ENCODE measurements at regions not wholly inside any gene's neighbourhood (a gene's known extent, or its start where the extent isn't known, plus 50 kb on each side); places are given as distances from the start of the nearest gene placed in this dataset.
"Not testable (repeated sequence)": the region's sequence is repeated elsewhere in the genome, so short reads cannot be mapped to it uniquely, and the experiment has no call there.

GRCh38 chr2:65587779-65588178, 155.4 kb upstream of the SPRED2 start:
- Mint-ChIP-seq H3K27ac (no peak overlapping the region), H3K36me3 (no peaks in the 10 kb centered on the region), H3K4me3 (no peak overlapping the region), H3K4me1 (no peaks in the 10 kb centered on the region), H3K9me3 (no peaks in the 10 kb centered on the region)
- no peak for DNase-seq (ENCODE audit: low spot score in 2 of 2)
- no peak for ATAC-seq

- Mint-ChIP-seq H3K4me3 (no peak overlapping the region), H3K4me1 (no peaks in the 10 kb centered on the region), H3K9me3 (no peaks in the 10 kb centered on the region), H3K36me3 (no peaks in the 10 kb centered on the region), H3K27ac (no peak overlapping the region)
- DNase-seq (ENCODE audit: low spot score in 2 of 2) (no peak), ATAC-seq (no peak)
Observed at GRCh38 chr2:65586516-65586915, 154.1 kb upstream of the SPRED2 start.

- Mint-ChIP-seq H3K36me3 (no peaks in the 10 kb centered on the region), H3K4me3 (no peak overlapping the region), H3K4me1 (no peaks in the 10 kb centered on the region), H3K27ac (no peak overlapping the region), H3K9me3 (no peaks in the 10 kb centered on the region)
- ATAC-seq (no peak), DNase-seq (ENCODE audit: low spot score in 2 of 2) (no peak)
Observed at GRCh38 chr2:65583061-65583460, 150.7 kb upstream of the SPRED2 start.

GRCh38 chr2:65582364-65582763, 150.0 kb upstream of the SPRED2 start:
- H3K4me1 Mint-ChIP-seq = no peaks in the 10 kb centered on the region
- no peak for DNase-seq (ENCODE audit: low spot score in 2 of 2)
- H3K36me3 Mint-ChIP-seq = no peaks in the 10 kb centered on the region
- ATAC-seq = no peak
- H3K4me3 Mint-ChIP-seq = no peak overlapping the region
- H3K9me3 Mint-ChIP-seq = no peaks in the 10 kb centered on the region
- no peak overlapping the region for H3K27ac Mint-ChIP-seq

GRCh38 chr2:65580824-65581223, 148.4 kb upstream of the SPRED2 start:
- ATAC-seq = no peak
- H3K27ac Mint-ChIP-seq = no peak overlapping the region
- H3K4me1 Mint-ChIP-seq = peaks cover 6% of the 10 kb centered on the region
- H3K9me3 Mint-ChIP-seq = no peaks in the 10 kb centered on the region
- no peak overlapping the region for H3K4me3 Mint-ChIP-seq
- no peaks in the 10 kb centered on the region for H3K36me3 Mint-ChIP-seq
- no peak for DNase-seq (ENCODE audit: low spot score in 2 of 2)

- no peaks in the 10 kb centered on the region for H3K9me3 Mint-ChIP-seq
- H3K4me3 Mint-ChIP-seq = no peak overlapping the region
- no peaks in the 10 kb centered on the region for H3K36me3 Mint-ChIP-seq
Observed at GRCh38 chr2:65579506-65580235, 147.3 kb upstream of the SPRED2 start.

GRCh38 chr2:65577654-65578053, 145.3 kb upstream of the SPRED2 start:
- Mint-ChIP-seq H3K36me3 (no peaks in the 10 kb centered on the region), H3K4me1 (peaks cover 6% of the 10 kb centered on the region), H3K4me3 (no peak overlapping the region), H3K9me3 (no peaks in the 10 kb centered on the region), H3K27ac (no peak overlapping the region)
- ATAC-seq = no peak
- no peak for DNase-seq (ENCODE audit: low spot score in 2 of 2)

More at GRCh38 chr2:65579506-65580235, 147.3 kb upstream of the SPRED2 start:
- no peak overlapping the region for H3K27ac Mint-ChIP-seq
- H3K4me1 Mint-ChIP-seq = peaks cover 6% of the 10 kb centered on the region
- ATAC-seq (no peak), DNase-seq (ENCODE audit: low spot score in 2 of 2) (no peak)

GRCh38 chr2:65576861-65577601, 144.6 kb upstream of the SPRED2 start:
- DNase-seq (ENCODE audit: low spot score in 2 of 2) = no peak
- no peak overlapping the region for H3K4me3 Mint-ChIP-seq
- H3K9me3 Mint-ChIP-seq = no peaks in the 10 kb centered on the region
- H3K4me1 Mint-ChIP-seq = peaks cover 6% of the 10 kb centered on the region
- no peak overlapping the region for H3K27ac Mint-ChIP-seq
- peak; percentile 53 for ATAC-seq
- no peaks in the 10 kb centered on the region for H3K36me3 Mint-ChIP-seq

GRCh38 chr2:65576278-65576677, 143.9 kb upstream of the SPRED2 start:
- Mint-ChIP-seq H3K36me3 (no peaks in the 10 kb centered on the region), H3K4me1 (peaks cover 6% of the 10 kb centered on the region), H3K4me3 (no peak overlapping the region), H3K27ac (no peak overlapping the region), H3K9me3 (no peaks in the 10 kb centered on the region)
- DNase-seq (ENCODE audit: low spot score in 2 of 2) (no peak), ATAC-seq (no peak)

- ATAC-seq (no peak), DNase-seq (ENCODE audit: low spot score in 2 of 2) (no peak)
- Mint-ChIP-seq H3K36me3 (no peaks in the 10 kb centered on the region), H3K9me3 (no peaks in the 10 kb centered on the region), H3K4me3 (no peak overlapping the region), H3K4me1 (peaks cover 6% of the 10 kb centered on the region), H3K27ac (no peak overlapping the region)
Observed at GRCh38 chr2:65574993-65575392, 142.6 kb upstream of the SPRED2 start.

- DNase-seq (ENCODE audit: low spot score in 2 of 2); H3K27ac Mint-ChIP-seq; ATAC-seq; H3K4me1 Mint-ChIP-seq; H3K9me3 Mint-ChIP-seq; H3K36me3 Mint-ChIP-seq; H3K4me3 Mint-ChIP-seq: not testable (repeated sequence)
Observed at GRCh38 chr2:65568656-65569440, 136.4 kb upstream of the SPRED2 start.

- peaks cover 10% of the 10 kb centered on the region for H3K4me1 Mint-ChIP-seq
- peak overlapping the region; percentile 50 for H3K27ac Mint-ChIP-seq
- DNase-seq (ENCODE audit: low spot score in 2 of 2) (no peak), ATAC-seq (peak; percentile 37)
- H3K4me3 Mint-ChIP-seq = no peak overlapping the region
- H3K9me3 Mint-ChIP-seq = no peaks in the 10 kb centered on the region
- no peaks in the 10 kb centered on the region for H3K36me3 Mint-ChIP-seq
Observed at GRCh38 chr2:65566617-65567016, 134.2 kb upstream of the SPRED2 start.

- Mint-ChIP-seq H3K27ac (no peak overlapping the region), H3K9me3 (no peaks in the 10 kb centered on the region), H3K4me3 (no peak overlapping the region), H3K36me3 (no peaks in the 10 kb centered on the region), H3K4me1 (peaks cover 10% of the 10 kb centered on the region)
- no peak for DNase-seq (ENCODE audit: low spot score in 2 of 2)
- peak; percentile 13 for ATAC-seq
Observed at GRCh38 chr2:65565681-65566080, 133.3 kb upstream of the SPRED2 start.

GRCh38 chr2:65564299-65564698, 131.9 kb upstream of the SPRED2 start:
- ATAC-seq = peak; percentile 26
- Mint-ChIP-seq H3K27ac (no peak overlapping the region), H3K36me3 (no peaks in the 10 kb centered on the region)

GRCh38 chr2:65562890-65563289, 130.5 kb upstream of the SPRED2 start:
- no peaks in the 10 kb centered on the region for H3K9me3 Mint-ChIP-seq
- ATAC-seq (no peak), DNase-seq (ENCODE audit: low spot score in 2 of 2) (no peak)
- peaks cover 10% of the 10 kb centered on the region for H3K4me1 Mint-ChIP-seq
- no peak overlapping the region for H3K4me3 Mint-ChIP-seq
- no peaks in the 10 kb centered on the region for H3K36me3 Mint-ChIP-seq
- no peak overlapping the region for H3K27ac Mint-ChIP-seq

More at GRCh38 chr2:65564299-65564698, 131.9 kb upstream of the SPRED2 start:
- Mint-ChIP-seq H3K4me3 (no peak overlapping the region), H3K9me3 (no peaks in the 10 kb centered on the region), H3K4me1 (peaks cover 10% of the 10 kb centered on the region)
- no peak for DNase-seq (ENCODE audit: low spot score in 2 of 2)

Measured in stimulated activated effector memory CD8-positive, alpha-beta T cell treated with anti-CD3 and anti-CD28 coated beads, Interleukin-12 subunit alpha, Interleukin-12 subunit beta, amount 100 ng/mL, for 72 hours (primary cell).